Loucy (cell line): ENCODE measurements at regions not wholly inside any gene's neighbourhood (a gene's known extent, or its start where the extent isn't known, plus 50 kb on each side); places are given as distances from the start of the nearest gene placed in this dataset.

ENCODE experiments used
- H2AFZ ChIP-seq: fragments of 200-600 bp; sonication (generic); 2 replicates; pipeline ENCODE4 v1.6.0; 2016; ENCODE audit warnings: antibody characterized with exemption, mild to moderate bottlenecking, low read length, moderate library complexity
- H3F3A ChIP-seq: fragments of 200-600 bp; 2 replicates; pipeline ENCODE4 v1.6.0; 2016; ENCODE audit warnings: antibody characterized with exemption, low read depth, mild to moderate bottlenecking
- H3K27me3 ChIP-seq: fragments of 200-600 bp; sonication (generic); 2 replicates; pipeline ENCODE4 v1.6.1; 2014; ENCODE audit warnings: low read length, mild to moderate bottlenecking; ENCODE audit not compliant: insufficient read depth, poor library complexity, severe bottlenecking
- H3K36me3 ChIP-seq: fragments of 200-600 bp; sonication (generic); 2 replicates; pipeline ENCODE4 v1.6.1; 2016; ENCODE audit warnings: low read length; ENCODE audit not compliant: insufficient read depth
- H3K4me1 ChIP-seq: fragments of 200-600 bp; sonication (generic); 2 replicates; pipeline ENCODE4 v1.5.1; 2014; ENCODE audit warnings: low read length, mild to moderate bottlenecking; ENCODE audit not compliant: insufficient read depth, poor library complexity, severe bottlenecking
- H3K4me2 ChIP-seq: fragments of 200-600 bp; sonication (generic); 2 replicates; pipeline ENCODE4 v1.6.0; 2014; ENCODE audit warnings: antibody characterized with exemption, low read length, low read depth, mild to moderate bottlenecking; ENCODE audit not compliant: poor library complexity, severe bottlenecking
- H3K4me3 ChIP-seq: fragments of 200-600 bp; sonication (generic); 2 replicates; pipeline ENCODE4 v1.5.1; 2014; ENCODE audit warnings: low read length, mild to moderate bottlenecking, mixed read lengths; ENCODE audit not compliant: poor library complexity, severe bottlenecking
- H3K79me2 ChIP-seq: fragments of 200-600 bp; sonication (generic); 2 replicates; pipeline ENCODE4 v1.6.1; 2014; ENCODE audit warnings: low read length; ENCODE audit not compliant: insufficient read depth
- H3K9ac ChIP-seq: fragments of 200-600 bp; sonication (generic); 2 replicates; pipeline ENCODE4 v1.6.0; 2014; ENCODE audit warnings: mild to moderate bottlenecking, low read depth, low read length, moderate library complexity; ENCODE audit not compliant: poor library complexity, severe bottlenecking
- H3K9me2 ChIP-seq: fragments of 200-600 bp; sonication (generic); replicated peaks from 2 replicates; pipeline ENCODE4 v1.6.1; 2016; ENCODE audit warnings: low read depth, low read length, mixed read lengths
- H3K9me3 ChIP-seq: fragments of 200-600 bp; sonication (generic); 2 replicates; pipeline ENCODE4 v1.6.1; 2014; ENCODE audit warnings: mild to moderate bottlenecking, antibody characterized with exemption, low read length, low read depth; ENCODE audit not compliant: insufficient read depth
- H4K20me1 ChIP-seq: fragments of 200-600 bp; sonication (generic); 2 replicates; pipeline ENCODE4 v1.6.0; 2014; ENCODE audit warnings: antibody characterized with exemption, low read length, mild to moderate bottlenecking; ENCODE audit not compliant: insufficient read depth, poor library complexity, severe bottlenecking
- CTCF ChIP-seq: fragments of 200-600 bp; sonication (generic); conservative IDR thresholded peaks from 2 replicates; pipeline ENCODE4 v1.5.1; 2014; ENCODE audit warnings: mild to moderate bottlenecking, antibody characterized with exemption, low read length
- EZH2phosphoT487 ChIP-seq: fragments of 200-600 bp; IDR thresholded peaks from 2 replicates; pipeline ENCODE4 v1.6.1; 2018; ENCODE audit warnings: antibody characterized with exemption, mild to moderate bottlenecking, moderate library complexity, borderline replicate concordance

GRCh38 chr6:73903155-73903554 is 207.2 kb downstream of the CD109 start:
- H3K27me3 ChIP-seq: no peaks in the 10 kb centered on the region
- no peaks in the 10 kb centered on the region for H4K20me1 ChIP-seq
- H3K9ac ChIP-seq: no peak overlapping the region
- H3F3A ChIP-seq: no peaks in the 10 kb centered on the region
- H2AFZ ChIP-seq: no peak overlapping the region
- H3K36me3 ChIP-seq: no peaks in the 10 kb centered on the region
- H3K9me3 ChIP-seq: no peaks in the 10 kb centered on the region
- no peaks in the 10 kb centered on the region for H3K79me2 ChIP-seq
- no peak overlapping the region for H3K4me3 ChIP-seq
- no peaks in the 10 kb centered on the region for H3K9me2 ChIP-seq
- H3K4me2 ChIP-seq: no peak overlapping the region
- no peaks in the 10 kb centered on the region for H3K4me1 ChIP-seq
- TF ChIP-seq EZH2phosphoT487: no peak
- no peak for TF ChIP-seq CTCF

GRCh38 chr6:73901986-73902385 is 206.0 kb downstream of the CD109 start:
- no peaks in the 10 kb centered on the region for H3K4me1 ChIP-seq
- H3K79me2 ChIP-seq: no peaks in the 10 kb centered on the region
- H3K9me3 ChIP-seq: no peaks in the 10 kb centered on the region
- H3K9me2 ChIP-seq: no peaks in the 10 kb centered on the region
- no peaks in the 10 kb centered on the region for H3K27me3 ChIP-seq
- H2AFZ ChIP-seq: no peak overlapping the region
- no peak overlapping the region for H3K4me3 ChIP-seq
- no peak overlapping the region for H3K4me2 ChIP-seq
- no peaks in the 10 kb centered on the region for H3K36me3 ChIP-seq
- no peaks in the 10 kb centered on the region for H4K20me1 ChIP-seq
- no peaks in the 10 kb centered on the region for H3F3A ChIP-seq
- TF ChIP-seq EZH2phosphoT487: no peak
- TF ChIP-seq CTCF: no peak
- no peak overlapping the region for H3K9ac ChIP-seq

- Histone ChIP-seq H2AFZ (no peak overlapping the region), H4K20me1 (no peaks in the 10 kb centered on the region), H3K4me3 (no peak overlapping the region), H3K9me2 (no peaks in the 10 kb centered on the region), H3K4me1 (no peaks in the 10 kb centered on the region), H3K36me3 (no peaks in the 10 kb centered on the region), H3K4me2 (no peak overlapping the region), H3K9me3 (no peaks in the 10 kb centered on the region), H3K9ac (no peak overlapping the region), H3K79me2 (no peaks in the 10 kb centered on the region), H3F3A (no peaks in the 10 kb centered on the region), H3K27me3 (no peaks in the 10 kb centered on the region)
- no peak for TF ChIP-seq EZH2phosphoT487
- no peak for TF ChIP-seq CTCF
These were observed 205.3 kb downstream of the CD109 start for GRCh38 chr6:73901311-73901710.
